Panc1 (cell line): ENCODE measurements at regions not wholly inside any gene's neighbourhood (a gene's known extent, or its start where the extent isn't known, plus 50 kb on each side); places are given as distances from the start of the nearest gene placed in this dataset.

Experiments used
- ATAC-seq: fragments of 200-7000 bp; cut with Tn5 transposase; 2 replicates; pipeline ENCODE4 v1.9.1; 2020; ENCODE audit warnings: mild to moderate bottlenecking, moderate library complexity
- BruUV-seq: library from RNA; stranded (reverse); fragments of 400-500 nt; replicated peaks from 2 replicates; lab custom pipeline; 2021; lab: Mats Ljungman, UMichigan
- CTCF ChIA-PET: fragments of 300-600 bp; sonication (Branson Sonifier 250); formaldehyde crosslinking; loops from one replicate; lab custom pipeline; 2022; ENCODE audit warnings: antibody characterized with exemption; lab: Charles Lee
- POLR2A ChIA-PET: fragments of 300-600 bp; sonication (Branson Sonifier 250); formaldehyde crosslinking; loops from one replicate; lab custom pipeline; 2022; ENCODE audit warnings: antibody characterized with exemption; lab: Charles Lee
- DNase-seq: peaks from one replicate; pipeline ENCODE4 v3.0.0-alpha.2; 2010; ENCODE audit warnings: low read depth, low spot score
- H3K27ac ChIP-seq: 2 replicates; pipeline ENCODE4 v1.5.1; 2011; ENCODE audit warnings: mild to moderate bottlenecking, low read length, inconsistent platforms
- H3K27me3 ChIP-seq: fragments of 200-500 bp; sonication (Bioruptor generic); 2 replicates; pipeline ENCODE4 v1.6.0; 2014; ENCODE audit warnings: low read length, inconsistent platforms; ENCODE audit not compliant: control insufficient read depth, insufficient read depth
- H3K36me3 ChIP-seq: fragments of 200-500 bp; sonication (Bioruptor generic); 2 replicates; pipeline ENCODE4 v1.5.1; 2014; ENCODE audit warnings: inconsistent platforms, mild to moderate bottlenecking, low read length, moderate library complexity; ENCODE audit not compliant: control insufficient read depth, insufficient read depth
- H3K4me1 ChIP-seq: 2 replicates; pipeline ENCODE4 v1.5.1; 2011; ENCODE audit warnings: inconsistent platforms, mild to moderate bottlenecking, low read length, moderate library complexity; ENCODE audit not compliant: control insufficient read depth, insufficient read depth
- H3K4me3 ChIP-seq, 2 experiments: 2 replicates each; pipeline ENCODE4 v1.5.1; 2011 to 2012; ENCODE audit warnings: low read depth in 2 of 2, low read length in 2 of 2, mild to moderate bottlenecking in 2 of 2, inconsistent platforms in 1 of 2, moderate library complexity in 1 of 2
- H3K9me3 ChIP-seq: fragments of 200-500 bp; sonication (Bioruptor generic); 2 replicates; pipeline ENCODE4 v1.5.1; 2014; ENCODE audit warnings: low read depth, mild to moderate bottlenecking, inconsistent platforms, low read length, moderate library complexity; ENCODE audit not compliant: control insufficient read depth, insufficient read depth
- POLR2AphosphoS5 ChIP-seq: IDR thresholded peaks from 2 replicates; pipeline ENCODE4 v1.6.1; 2012; ENCODE audit warnings: mild to moderate bottlenecking, low read depth, low read length, moderate library complexity
- SIN3A ChIP-seq: IDR thresholded peaks from 2 replicates; pipeline ENCODE4 v1.6.1; 2012; ENCODE audit warnings: low read depth, mild to moderate bottlenecking, low read length, moderate library complexity, borderline replicate concordance; ENCODE audit not compliant: insufficient read depth
- TCF7L2 ChIP-seq: IDR thresholded peaks from 2 replicates; pipeline ENCODE4 v1.6.1; 2011; ENCODE audit warnings: mild to moderate bottlenecking, low read depth, low read length, inconsistent platforms
- in situ Hi-C: cut with HindIII; loops from 2 replicates; pipeline ENCODE4 v1.10.0; 2016; ENCODE audit warnings: low sequenced_read_pairs, low pct_unique_long_range_greater_than_20kb
- intact Hi-C: fragments of 100-400 bp; cut with micrococcal nuclease; formaldehyde crosslinking; loops from one replicate; pipeline ENCODE4 v1.10.0; 2022; ENCODE audit not compliant: unreplicated experiment
- TF ChIP-seq, protein P1 (sequence below), 2 experiments: IDR thresholded peaks; 2 replicates each; pipeline ENCODE4 v1.6.1; 2011 to 2012; ENCODE audit warnings: low read depth in 2 of 2, control low read depth in 1 of 2, low read length in 1 of 2, mild to moderate bottlenecking in 1 of 2, moderate library complexity in 1 of 2; ENCODE audit not compliant: insufficient read depth in 1 of 2
- TF ChIP-seq, protein P2 (sequence below): fragments of 450-650 bp; IDR thresholded peaks from 2 replicates; pipeline ENCODE4 v1.5.1; 2017; ENCODE audit warnings: mild to moderate bottlenecking

DNA sequence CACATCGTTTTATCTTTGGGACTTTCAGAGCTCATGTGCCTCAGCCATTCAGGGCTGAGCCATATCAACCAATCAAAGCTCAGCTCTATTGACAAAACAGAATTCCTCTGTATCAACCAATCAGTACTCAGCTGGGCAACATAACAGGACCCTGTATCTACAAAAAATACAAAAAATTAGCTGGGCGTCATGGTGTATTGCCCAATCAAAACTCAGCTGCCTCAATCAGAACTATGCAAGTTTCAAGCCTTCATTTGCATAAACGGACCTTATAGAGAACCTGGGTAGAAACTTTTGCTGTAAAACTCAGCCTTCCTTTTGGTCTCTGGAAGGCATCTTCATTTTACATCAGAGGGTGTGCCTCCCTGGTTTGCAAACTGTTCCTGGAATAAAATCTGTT, 77.1 kb downstream of the ZNF467 start:
- no peaks in the 10 kb centered on the region for H3K36me3 ChIP-seq
- H3K4me1 ChIP-seq: peaks cover under 1% of the 10 kb centered on the region; the same call in 1 of the 2 replicates
- intact Hi-C loops: no loop called here
- TF ChIP-seq SIN3A (no peak), TCF7L2 (no peak), POLR2AphosphoS5 (no peak)
- TF ChIP-seq, protein P1, sequence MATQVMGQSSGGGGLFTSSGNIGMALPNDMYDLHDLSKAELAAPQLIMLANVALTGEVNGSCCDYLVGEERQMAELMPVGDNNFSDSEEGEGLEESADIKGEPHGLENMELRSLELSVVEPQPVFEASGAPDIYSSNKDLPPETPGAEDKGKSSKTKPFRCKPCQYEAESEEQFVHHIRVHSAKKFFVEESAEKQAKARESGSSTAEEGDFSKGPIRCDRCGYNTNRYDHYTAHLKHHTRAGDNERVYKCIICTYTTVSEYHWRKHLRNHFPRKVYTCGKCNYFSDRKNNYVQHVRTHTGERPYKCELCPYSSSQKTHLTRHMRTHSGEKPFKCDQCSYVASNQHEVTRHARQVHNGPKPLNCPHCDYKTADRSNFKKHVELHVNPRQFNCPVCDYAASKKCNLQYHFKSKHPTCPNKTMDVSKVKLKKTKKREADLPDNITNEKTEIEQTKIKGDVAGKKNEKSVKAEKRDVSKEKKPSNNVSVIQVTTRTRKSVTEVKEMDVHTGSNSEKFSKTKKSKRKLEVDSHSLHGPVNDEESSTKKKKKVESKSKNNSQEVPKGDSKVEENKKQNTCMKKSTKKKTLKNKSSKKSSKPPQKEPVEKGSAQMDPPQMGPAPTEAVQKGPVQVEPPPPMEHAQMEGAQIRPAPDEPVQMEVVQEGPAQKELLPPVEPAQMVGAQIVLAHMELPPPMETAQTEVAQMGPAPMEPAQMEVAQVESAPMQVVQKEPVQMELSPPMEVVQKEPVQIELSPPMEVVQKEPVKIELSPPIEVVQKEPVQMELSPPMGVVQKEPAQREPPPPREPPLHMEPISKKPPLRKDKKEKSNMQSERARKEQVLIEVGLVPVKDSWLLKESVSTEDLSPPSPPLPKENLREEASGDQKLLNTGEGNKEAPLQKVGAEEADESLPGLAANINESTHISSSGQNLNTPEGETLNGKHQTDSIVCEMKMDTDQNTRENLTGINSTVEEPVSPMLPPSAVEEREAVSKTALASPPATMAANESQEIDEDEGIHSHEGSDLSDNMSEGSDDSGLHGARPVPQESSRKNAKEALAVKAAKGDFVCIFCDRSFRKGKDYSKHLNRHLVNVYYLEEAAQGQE (IDR thresholded peaks at IDR 0.05; ENCODE audit: insufficient read depth in 1 of 2, low read depth in 2 of 2, low read length in 1 of 2): no peak
- TF ChIP-seq, protein P2, sequence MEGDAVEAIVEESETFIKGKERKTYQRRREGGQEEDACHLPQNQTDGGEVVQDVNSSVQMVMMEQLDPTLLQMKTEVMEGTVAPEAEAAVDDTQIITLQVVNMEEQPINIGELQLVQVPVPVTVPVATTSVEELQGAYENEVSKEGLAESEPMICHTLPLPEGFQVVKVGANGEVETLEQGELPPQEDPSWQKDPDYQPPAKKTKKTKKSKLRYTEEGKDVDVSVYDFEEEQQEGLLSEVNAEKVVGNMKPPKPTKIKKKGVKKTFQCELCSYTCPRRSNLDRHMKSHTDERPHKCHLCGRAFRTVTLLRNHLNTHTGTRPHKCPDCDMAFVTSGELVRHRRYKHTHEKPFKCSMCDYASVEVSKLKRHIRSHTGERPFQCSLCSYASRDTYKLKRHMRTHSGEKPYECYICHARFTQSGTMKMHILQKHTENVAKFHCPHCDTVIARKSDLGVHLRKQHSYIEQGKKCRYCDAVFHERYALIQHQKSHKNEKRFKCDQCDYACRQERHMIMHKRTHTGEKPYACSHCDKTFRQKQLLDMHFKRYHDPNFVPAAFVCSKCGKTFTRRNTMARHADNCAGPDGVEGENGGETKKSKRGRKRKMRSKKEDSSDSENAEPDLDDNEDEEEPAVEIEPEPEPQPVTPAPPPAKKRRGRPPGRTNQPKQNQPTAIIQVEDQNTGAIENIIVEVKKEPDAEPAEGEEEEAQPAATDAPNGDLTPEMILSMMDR: no peak
- no peak overlapping the region for H3K4me3 ChIP-seq
- CTCF ChIA-PET: no interaction called here
- ATAC-seq: no peak
- H3K27me3 ChIP-seq: no peaks in the 10 kb centered on the region
- H3K27ac ChIP-seq: no peak overlapping the region
- in situ Hi-C loops: no loop called here
- H3K9me3 ChIP-seq: no peaks in the 10 kb centered on the region; the same call in 1 of the 2 replicates
- no peak for DNase-seq
- no TSS peak for BruUV-seq
- POLR2A ChIA-PET: no interaction called here

DNA sequence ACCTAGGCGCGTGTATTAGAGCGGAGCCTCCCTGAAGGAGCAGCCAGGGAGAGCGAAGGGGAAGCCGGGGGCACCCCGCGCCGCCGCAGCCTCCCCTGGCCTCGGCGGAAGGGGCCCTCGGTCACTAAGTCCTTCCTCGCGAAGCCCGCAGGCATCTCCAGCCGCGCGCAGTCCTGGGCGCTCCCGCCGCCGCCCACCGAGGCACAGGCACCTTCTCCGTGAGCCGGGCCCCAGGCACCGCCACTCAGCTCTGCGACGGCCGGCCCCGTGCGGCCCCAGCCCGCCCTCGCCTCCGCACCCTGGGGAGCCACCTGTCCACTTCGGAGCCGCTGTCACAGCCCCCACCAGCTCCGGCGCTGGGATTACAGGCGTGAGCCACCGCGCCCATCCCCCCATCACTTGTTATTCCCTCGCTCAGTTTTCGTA, 80.8 kb downstream of the ZNF467 start:
- TF ChIP-seq, protein P1 (IDR thresholded peaks at IDR 0.05; ENCODE audit: insufficient read depth in 1 of 2, low read depth in 2 of 2, low read length in 1 of 2): no peak
- TF ChIP-seq SIN3A: no peak
- TF ChIP-seq, protein P2: no peak
- TF ChIP-seq TCF7L2: no peak
- TF ChIP-seq POLR2AphosphoS5: no peak
- intact Hi-C loops (no loop called here), in situ Hi-C loops (no loop called here)
- Histone ChIP-seq H3K36me3 (no peaks in the 10 kb centered on the region), H3K4me3 (no peak overlapping the region), H3K4me1 (peaks cover 10% of the 10 kb centered on the region), H3K27ac (no peak overlapping the region), H3K9me3 (no peaks in the 10 kb centered on the region; the same call in 1 of the 2 replicates), H3K27me3 (no peaks in the 10 kb centered on the region)
- no peak for DNase-seq
- ChIA-PET POLR2A (no interaction called here), CTCF (no interaction called here)
- no TSS peak for BruUV-seq
- no peak for ATAC-seq
